DOHH2 (cell line): ENCODE measurements at regions not wholly inside any gene's neighbourhood (a gene's known extent, or its start where the extent isn't known, plus 50 kb on each side); places are given as distances from the start of the nearest gene placed in this dataset.

ENCODE experiments used
- CTCF ChIP-seq: fragments of 200-600 bp; sonication (generic); IDR thresholded peaks from one replicate; pipeline ENCODE4 v1.5.1; 2014; ENCODE audit warnings: antibody characterized with exemption, mild to moderate bottlenecking, low read depth, low read length; ENCODE audit not compliant: poor library complexity, severe bottlenecking
- EZH2phosphoT487 ChIP-seq: fragments of 200-600 bp; sonication (generic); IDR thresholded peaks from 2 replicates; pipeline ENCODE4 v1.6.1; 2017; ENCODE audit warnings: borderline replicate concordance, mild to moderate bottlenecking, antibody characterized with exemption, low read length, moderate library complexity, mixed read lengths

DNA sequence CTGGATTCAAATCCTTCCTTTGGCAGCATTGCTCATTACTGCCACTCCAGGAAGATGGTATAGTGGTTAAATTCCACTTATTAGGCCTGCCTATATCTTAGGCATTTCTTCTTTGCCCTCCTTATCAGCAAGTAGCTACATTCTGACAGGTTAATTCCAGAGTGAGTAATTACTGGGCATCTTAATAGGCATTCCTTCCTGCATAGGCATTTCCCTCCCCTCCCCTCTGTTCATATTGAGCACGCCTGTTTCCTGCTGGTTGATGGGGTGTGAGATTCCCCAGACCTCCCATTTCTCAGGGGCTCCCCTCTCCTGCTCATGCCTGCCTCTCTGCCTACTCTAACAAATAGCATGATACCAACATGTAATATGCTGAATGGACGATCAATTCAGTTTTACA lies 305.9 kb downstream of the CYLC2 start:
- TF ChIP-seq CTCF: no peak
- no peak for TF ChIP-seq EZH2phosphoT487
